ENCODE measurements at regions not wholly inside any gene's neighbourhood (a gene's known extent, or its start where the extent isn't known, plus 50 kb on each side); places are given as distances from the start of the nearest gene placed in this dataset.

DNA sequence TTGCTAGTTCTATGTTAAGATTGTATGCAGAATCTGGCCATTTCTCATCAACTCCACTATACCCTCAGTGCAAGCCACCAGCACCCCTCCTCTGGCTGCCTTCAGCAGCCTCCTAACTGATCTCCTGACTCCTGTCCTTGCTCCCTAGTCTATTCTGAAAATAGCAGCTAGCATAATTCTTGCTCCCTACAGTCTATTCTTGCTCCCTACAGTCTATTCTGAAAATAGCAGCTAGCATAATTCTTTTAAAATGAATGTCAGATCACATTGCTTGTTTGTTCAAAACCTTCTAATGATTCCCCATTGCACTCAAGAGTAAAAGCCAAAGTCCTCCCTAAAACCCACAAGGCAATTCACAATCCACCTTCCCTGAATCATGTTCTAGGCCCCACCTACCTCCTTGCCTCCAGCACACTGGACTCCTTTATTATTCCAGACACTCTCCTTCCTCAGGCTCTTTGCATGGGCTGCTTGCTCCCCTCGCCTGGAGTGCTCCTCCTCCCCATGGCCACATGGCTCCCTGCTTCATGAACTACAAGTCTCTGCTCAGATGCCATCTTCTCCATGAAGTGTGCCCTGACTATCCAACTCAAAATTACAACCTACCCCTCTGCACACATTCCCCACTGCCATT is 164.2 kb upstream of the TNFAIP3 start:
- TF ChIP-seq CTCF (IDR thresholded peaks at IDR 0.05) (no peak), POLR2A (IDR thresholded peaks at IDR 0.05) (no peak), EP300 (IDR thresholded peaks at IDR 0.05) (no peak)

Measured in gastroesophageal sphincter (tissue), 3 donors.